ENCODE measurements at regions not wholly inside any gene's neighbourhood (a gene's known extent, or its start where the extent isn't known, plus 50 kb on each side); places are given as distances from the start of the nearest gene placed in this dataset.

DNA sequence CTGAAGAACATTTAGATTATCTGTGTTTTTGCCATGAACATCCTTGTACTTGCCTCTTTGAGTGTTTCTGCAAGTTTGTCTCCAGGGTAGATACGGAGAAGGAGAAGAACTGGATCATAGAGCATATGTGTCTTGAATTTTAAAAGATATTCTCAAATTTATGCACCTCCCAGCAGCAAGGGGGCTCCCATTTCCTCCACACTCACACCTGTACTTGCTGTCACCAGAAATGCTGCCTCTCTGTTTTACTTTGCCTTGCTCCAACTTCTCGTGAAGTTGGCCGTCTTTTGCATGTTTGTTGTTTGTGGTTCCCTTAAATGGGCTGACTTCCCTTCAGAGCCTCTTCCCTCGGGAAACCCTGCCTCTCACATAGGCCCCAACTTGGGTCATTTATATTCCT lies 171.0 kb downstream of the TFAP2C start:
- DNase-seq (ENCODE audit: low spot score): no peak

GRCh38 chr20:56801971-56802755 lies 173.1 kb downstream of the TFAP2C start:
- no peak for DNase-seq (ENCODE audit: low spot score)

GRCh38 chr20:56802805-56803204 lies 173.7 kb downstream of the TFAP2C start:
- DNase-seq (ENCODE audit: low spot score): no peak

GRCh38 chr20:56805313-56805712 lies 176.2 kb downstream of the TFAP2C start:
- DNase-seq (ENCODE audit: low spot score): no peak

DNA sequence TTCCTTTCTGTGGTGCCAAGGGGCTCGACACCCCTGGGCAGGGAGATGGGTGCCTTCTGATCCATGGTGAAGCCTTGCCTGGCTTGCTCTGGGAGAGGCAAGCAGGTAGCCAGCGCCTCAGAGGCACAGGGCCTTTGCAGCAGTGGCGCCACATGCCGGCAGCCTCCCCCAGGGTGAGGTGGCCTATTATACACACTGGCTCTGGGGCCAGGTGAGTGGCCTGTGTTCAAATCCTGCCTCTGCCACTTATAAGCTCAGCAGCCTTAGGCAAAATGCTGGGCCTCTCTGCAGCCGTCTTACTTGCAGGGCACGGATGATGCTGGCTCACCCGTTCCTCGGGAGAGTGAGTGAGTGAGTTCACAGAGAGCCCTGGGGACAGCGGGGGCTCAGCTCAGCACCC lies 176.9 kb downstream of the TFAP2C start:
- no peak for DNase-seq (ENCODE audit: low spot score)

DNA sequence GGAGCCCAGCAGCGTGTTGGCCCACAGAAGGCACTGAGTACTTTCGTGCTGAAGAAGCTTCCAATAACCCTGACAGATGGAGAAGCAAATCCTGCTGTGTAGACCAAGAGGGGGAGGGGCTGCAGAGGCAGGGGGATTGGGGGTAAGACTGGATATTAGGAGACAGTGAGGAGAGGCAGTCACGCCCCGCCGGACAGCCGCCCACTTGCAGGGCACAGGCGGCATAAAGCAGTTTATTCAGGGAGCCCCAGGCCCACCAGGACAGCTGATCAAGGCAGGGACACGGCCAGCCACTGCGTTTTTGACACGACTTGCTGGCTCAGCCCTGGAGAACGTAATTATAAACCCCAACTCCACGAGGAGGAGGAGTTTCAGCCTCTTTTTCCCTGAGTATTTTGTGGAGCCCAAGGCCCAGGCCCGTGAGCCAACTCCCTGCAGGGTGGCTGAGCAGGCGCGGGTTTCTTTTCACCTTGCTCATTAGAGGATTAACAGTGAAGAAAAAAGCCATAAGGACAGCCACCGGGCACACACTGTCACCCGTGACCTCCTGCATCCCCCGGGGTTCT lies 177.9 kb downstream of the TFAP2C start:
- DNase-seq (ENCODE audit: low spot score): peak; percentile 5

DNA sequence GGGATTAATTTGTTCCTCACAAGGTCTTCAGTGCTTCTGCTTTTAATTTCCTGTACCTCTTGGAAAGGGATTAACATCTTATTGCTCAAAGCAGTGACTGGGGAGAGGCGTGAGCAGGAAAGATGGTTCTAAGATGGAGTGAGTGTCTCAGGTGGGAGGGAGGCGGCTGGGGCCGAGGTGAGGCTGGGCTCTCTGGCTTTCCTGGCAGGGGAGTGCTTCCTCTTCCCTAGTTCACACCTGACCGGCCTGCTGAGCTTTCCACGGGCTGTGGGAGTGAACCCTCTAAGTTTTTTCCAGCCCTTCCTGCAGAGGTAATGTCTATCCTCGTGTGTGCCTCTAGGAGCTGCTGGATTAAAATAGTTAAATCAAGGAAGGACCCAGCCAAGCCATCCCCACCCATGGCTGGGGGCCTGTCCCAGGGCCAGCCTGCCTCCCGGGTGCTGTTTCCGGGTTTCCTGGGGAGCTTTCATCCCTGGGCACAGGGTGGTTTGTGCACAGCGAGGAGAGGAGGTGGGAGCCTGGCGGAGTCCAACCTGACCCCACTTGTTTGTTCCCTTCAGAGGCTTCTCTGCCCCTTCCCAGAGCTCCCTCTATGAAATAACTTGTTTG lies 179.1 kb downstream of the TFAP2C start:
- DNase-seq (ENCODE audit: low spot score): no peak

GRCh38 chr20:56808732-56809131 lies 179.6 kb downstream of the TFAP2C start:
- DNase-seq (ENCODE audit: low spot score): no peak

GRCh38 chr20:56809668-56810067 lies 180.6 kb downstream of the TFAP2C start:
- no peak for DNase-seq (ENCODE audit: low spot score)

DNA sequence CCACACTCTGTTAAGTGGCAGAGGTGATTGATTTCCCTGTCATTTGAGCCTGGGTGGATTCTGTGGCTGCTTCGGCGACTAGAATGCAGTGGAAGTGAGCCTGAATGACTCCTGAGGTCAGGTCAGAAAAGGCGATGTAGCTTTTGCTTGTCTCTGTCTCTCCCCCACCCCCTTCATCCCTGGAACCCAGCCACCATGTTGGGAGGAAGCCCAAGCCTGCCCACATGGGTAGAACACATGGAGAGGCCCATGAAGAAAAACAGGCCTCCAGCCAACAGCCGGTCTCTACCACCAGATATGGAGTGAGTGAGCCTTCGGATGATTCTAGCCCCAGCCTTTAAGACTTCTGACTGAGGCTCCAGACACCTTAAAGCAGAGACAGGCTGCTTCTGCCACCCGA lies 181.0 kb downstream of the TFAP2C start:
- DNase-seq (ENCODE audit: low spot score): no peak

DNA sequence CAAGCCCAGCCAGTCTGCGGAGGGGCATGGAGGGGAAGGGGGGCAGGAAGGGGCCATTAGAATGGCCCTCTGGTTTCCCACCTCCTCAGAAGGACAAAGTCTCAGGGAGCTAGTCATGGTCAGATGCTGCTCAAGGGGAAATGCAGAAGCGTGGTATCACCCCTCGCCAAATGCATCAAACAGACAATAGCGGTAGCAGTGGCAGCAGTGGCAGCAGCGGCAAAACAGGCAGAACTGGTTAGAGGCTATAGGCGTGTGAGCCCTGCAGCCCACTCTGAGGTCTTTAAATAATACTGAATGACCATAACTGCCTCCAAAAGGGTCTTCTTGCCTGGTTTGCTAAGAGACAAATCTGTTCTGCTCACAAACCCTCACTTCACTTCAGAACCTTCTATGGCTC lies 186.7 kb downstream of the TFAP2C start:
- no peak for DNase-seq (ENCODE audit: low spot score)

DNA sequence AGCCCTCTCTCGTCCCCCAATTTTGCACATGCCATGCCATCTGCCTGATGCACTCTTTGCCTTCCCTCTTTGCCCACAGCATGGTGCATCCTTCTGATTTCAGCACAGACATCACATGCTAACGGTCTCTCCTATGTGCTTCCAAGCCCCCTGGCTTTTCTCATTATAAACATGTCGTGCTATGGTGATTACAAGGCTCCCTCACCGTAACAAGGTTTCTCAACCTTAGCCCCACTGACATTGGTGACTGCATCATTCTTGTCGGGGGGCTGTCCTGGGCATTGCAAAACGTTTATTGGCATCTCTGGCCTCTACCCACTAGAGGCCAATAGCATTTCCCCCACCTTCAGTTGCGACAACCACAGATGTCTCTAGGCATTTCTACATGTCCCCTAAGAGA lies 187.2 kb downstream of the TFAP2C start:
- DNase-seq (ENCODE audit: low spot score): no peak

- no peak for DNase-seq (ENCODE audit: low spot score)
Measured at GRCh38 chr20:56817780-56818675, 188.9 kb downstream of the TFAP2C start.

GRCh38 chr20:56820984-56821383 lies 191.9 kb downstream of the TFAP2C start:
- no peak for DNase-seq (ENCODE audit: low spot score)

DNA sequence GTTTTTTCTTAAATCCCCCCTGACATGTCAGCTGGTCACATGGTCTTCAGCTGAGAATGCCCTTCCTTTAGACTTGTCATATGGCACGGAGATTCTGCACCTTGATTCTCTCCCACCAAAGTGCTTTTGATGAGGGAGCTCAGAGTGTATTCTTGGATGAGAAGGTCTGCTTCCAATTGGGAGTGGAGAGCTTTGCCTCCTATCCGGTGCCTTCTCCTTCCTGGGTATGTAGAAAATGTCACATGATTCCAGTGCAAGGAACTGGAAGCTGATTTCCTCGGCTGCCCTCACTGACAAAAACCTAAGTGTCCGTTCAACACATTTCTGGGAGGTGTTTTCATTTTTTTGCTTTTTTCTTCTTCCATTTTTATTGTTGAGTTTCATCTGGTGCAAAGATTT lies 197.2 kb downstream of the TFAP2C start:
- no peak for DNase-seq (ENCODE audit: low spot score)

DNA sequence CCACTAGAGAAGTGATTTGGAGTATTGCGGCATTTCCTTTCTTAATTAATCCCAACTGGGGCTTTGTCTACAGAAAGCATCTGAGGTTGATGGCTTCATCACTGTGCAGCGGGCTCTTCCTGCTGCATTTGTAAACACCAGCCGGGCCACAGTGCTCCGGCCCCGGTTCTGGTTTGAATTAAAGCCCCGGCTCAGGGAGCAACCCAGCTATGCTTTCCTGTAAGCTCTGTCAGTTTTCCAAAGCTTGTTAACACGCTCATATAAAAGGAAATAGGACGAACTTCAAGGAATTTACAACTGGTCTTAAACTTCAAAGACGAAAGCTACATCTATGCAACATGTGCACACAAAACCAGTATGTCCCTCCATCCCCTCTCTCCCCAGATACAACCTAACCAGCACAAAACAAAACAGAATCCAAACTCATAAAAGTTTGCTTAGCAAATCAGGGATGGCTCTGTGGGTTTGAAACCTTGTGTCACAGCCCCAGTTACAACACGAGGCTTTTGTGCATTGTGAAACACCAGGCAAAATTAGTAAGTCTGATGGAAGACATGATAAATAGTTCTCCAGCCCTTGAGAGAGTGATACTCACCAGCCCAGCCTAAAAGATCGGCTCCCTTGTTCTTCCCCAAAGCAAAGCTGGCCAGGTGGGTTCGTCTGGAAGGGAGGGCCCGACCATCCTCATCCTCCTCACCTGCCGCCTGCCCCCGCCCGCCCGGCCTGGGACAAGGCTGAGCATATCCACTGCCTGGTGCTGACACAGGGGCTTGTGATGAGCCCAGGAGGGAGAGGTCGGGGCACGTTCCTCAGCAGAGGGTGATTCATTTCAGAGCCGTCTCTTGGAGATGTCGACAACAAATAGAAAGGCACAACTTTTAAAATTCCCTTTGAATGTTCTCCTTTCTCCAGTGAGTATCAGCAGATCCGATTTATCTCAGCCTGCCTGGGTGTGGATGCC lies 197.9 kb downstream of the TFAP2C start:
- DNase-seq (ENCODE audit: low spot score): no peak

- no peak for DNase-seq (ENCODE audit: low spot score)
Measured at GRCh38 chr20:56827763-56828162, 198.7 kb downstream of the TFAP2C start.

DNA sequence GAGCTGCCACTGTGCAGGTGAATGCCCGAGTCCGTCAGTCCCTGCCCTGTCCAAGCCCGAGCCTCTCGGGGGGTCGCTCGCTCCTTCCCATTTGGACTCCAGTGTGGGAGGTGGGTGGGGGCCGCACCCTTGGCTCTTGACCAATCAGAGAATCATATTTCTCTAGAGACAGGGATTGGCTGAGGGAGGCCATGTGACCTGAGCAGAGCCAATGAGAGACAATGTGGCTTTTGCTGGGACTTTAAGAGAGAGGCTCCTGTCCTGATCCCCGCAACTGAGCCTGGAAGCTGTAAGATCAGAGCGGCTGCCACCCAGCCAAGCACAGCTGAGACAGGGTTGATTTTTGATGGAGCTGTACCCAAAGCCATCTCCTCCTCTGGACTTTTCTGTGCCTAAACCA lies 199.3 kb downstream of the TFAP2C start:
- no peak for DNase-seq (ENCODE audit: low spot score)

DNA sequence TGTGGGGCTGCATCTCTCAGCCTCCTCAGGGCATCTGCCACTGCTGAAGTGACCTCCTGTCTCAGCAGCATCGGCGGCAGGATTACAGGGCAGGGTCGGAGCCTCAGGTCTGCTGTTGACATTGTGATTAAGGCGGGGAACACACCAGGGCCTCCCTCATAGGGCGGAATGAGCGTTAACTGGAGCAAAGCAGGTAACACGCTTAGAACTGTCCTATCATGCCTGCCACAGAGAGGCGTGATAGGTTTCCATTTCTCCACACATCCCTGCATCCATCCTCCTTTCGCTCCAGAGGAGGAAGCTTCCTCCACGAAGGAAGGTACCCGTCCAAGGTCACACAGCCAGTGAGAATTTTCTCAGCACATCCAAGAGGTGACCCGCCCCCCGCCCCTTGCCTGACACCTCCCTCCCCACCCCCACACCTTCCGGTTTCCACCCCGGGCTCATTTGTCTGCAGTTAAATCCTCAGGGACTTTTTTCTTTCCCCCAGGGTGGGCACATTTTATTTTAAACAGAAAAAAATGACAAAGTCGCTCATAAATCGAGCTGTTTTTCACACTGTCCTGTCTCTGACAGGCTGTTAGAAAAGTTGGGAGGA lies 200.8 kb downstream of the TFAP2C start:
- no peak for DNase-seq (ENCODE audit: low spot score)

GRCh38 chr20:56831795-56832194 lies 202.7 kb downstream of the TFAP2C start:
- no peak for DNase-seq (ENCODE audit: low spot score)

GRCh38 chr20:56833427-56833826 lies 204.3 kb downstream of the TFAP2C start:
- DNase-seq (ENCODE audit: low spot score): no peak

Measured in cerebellar cortex (tissue), 1 donor.